ENCODE measurements at regions not wholly inside any gene's neighbourhood (a gene's known extent, or its start where the extent isn't known, plus 50 kb on each side); places are given as distances from the start of the nearest gene placed in this dataset.

DNA sequence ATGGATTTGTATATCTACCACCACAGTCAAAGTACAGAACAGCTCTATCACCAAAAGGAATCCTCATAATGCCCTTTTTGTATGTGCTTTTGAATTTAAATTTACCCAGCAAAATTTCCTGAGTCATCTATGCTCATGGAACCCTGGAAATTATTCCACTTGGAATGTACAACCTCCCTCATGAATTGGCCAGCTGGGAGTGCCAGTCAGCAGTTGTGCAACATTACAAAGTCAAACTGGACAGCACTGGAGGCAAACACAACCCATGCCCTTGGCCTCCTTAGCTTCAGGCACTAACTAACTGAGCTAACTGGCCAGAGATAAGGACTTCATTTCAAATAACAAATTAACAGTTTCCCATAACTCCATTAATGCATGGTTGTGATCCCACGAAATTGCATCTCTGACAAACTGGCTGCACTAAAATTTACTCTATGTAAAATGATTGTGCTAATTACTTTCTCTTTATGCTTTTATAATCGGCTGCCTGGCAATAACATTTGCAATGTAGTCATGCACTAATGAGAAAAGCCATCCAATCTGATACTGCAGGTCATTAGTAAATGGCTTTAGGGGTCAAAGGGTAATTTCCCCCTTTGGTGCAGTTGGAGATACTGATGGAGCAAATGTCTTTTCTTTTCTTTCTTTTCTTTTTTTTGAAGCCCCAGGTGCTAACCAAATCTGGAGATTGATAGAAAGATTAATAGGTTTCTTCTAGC lies 270.5 kb downstream of the ACTR3 start (continued):
- TF ChIP-seq, protein P1, sequence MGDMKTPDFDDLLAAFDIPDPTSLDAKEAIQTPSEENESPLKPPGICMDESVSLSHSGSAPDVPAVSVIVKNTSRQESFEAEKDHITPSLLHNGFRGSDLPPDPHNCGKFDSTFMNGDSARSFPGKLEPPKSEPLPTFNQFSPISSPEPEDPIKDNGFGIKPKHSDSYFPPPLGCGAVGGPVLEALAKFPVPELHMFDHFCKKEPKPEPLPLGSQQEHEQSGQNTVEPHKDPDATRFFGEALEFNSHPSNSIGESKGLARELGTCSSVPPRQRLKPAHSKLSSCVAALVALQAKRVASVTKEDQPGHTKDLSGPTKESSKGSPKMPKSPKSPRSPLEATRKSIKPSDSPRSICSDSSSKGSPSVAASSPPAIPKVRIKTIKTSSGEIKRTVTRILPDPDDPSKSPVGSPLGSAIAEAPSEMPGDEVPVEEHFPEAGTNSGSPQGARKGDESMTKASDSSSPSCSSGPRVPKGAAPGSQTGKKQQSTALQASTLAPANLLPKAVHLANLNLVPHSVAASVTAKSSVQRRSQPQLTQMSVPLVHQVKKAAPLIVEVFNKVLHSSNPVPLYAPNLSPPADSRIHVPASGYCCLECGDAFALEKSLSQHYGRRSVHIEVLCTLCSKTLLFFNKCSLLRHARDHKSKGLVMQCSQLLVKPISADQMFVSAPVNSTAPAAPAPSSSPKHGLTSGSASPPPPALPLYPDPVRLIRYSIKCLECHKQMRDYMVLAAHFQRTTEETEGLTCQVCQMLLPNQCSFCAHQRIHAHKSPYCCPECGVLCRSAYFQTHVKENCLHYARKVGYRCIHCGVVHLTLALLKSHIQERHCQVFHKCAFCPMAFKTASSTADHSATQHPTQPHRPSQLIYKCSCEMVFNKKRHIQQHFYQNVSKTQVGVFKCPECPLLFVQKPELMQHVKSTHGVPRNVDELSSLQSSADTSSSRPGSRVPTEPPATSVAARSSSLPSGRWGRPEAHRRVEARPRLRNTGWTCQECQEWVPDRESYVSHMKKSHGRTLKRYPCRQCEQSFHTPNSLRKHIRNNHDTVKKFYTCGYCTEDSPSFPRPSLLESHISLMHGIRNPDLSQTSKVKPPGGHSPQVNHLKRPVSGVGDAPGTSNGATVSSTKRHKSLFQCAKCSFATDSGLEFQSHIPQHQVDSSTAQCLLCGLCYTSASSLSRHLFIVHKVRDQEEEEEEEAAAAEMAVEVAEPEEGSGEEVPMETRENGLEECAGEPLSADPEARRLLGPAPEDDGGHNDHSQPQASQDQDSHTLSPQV (IDR thresholded peaks at IDR 0.05) = no peak
- TF ChIP-seq IKZF2 (IDR thresholded peaks at IDR 0.05) (no peak), PAX5 (IDR thresholded peaks at IDR 0.05; ENCODE audit: borderline replicate concordance, low read depth, low read length) (no peak), MXI1 (IDR thresholded peaks at IDR 0.05; ENCODE audit: low read depth, low read length) (no peak), STAT3 (IDR thresholded peaks at IDR 0.05; ENCODE audit: low read depth, low read length) (no peak), STAT1 (conservative IDR thresholded peaks at IDR 0.05) (no peak), CBX3 (IDR thresholded peaks at IDR 0.05; ENCODE audit: borderline replicate concordance, low read depth) (no peak), SREBF1 (IDR thresholded peaks at IDR 0.05; ENCODE audit: low read length) (no peak)

DNA sequence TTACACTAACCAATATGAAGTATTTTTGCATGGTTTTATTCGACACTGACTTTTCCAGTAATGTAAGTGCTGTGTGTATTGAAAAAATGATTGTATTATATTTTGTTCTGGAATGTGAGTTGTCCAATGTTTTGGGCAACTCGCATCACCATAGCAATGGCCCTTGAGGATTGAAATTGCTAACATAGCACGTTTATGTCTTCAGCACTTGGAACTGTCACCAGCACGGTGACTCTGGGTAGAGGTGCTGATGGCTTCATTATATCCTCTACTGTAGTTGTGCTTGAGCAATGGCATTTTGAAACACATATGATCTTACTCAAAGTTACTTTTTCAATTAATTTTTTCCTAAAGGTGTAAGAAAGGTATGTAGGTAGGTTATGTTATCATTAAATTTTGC lies 271.5 kb downstream of the ACTR3 start:
- intact Hi-C loops (cut with micrococcal nuclease; ENCODE audit: unreplicated experiment) (no loop called here), in situ Hi-C loops (cut with MboI) (no loop called here)
- H2AFZ ChIP-seq (ENCODE audit: control insufficient read depth, low read depth, low read length) = no peak overlapping the region
- no peaks in the 10 kb centered on the region for H3K9me3 ChIP-seq (replicated peaks; ENCODE audit: control insufficient read depth, insufficient read depth, low read length)
- DNase-seq (ENCODE audit: low read depth, low spot score) = no peak
- no peak for ATAC-seq
- CTCF ChIA-PET = no interaction called here
- no peaks in the 10 kb centered on the region for H3K79me2 ChIP-seq (ENCODE audit: control insufficient read depth, insufficient read depth, low read length)
- 0 out of 4 replicates have a peak, but pooled peaks cover 0 to 1% of the 10 kb centered on the region in 2 experiments for H3K27me3 ChIP-seq (replicated peaks in 1 of 2; ENCODE audit: control insufficient read depth in 2 of 2, insufficient read depth in 2 of 2, low read length in 1 of 2)
- no peaks in the 10 kb centered on the region for H4K20me1 ChIP-seq (ENCODE audit: control insufficient read depth, insufficient read depth)
- no peak overlapping the region for H3K9ac ChIP-seq (ENCODE audit: control insufficient read depth, insufficient read depth, low read length)
- POLR2A ChIA-PET = no interaction called here
- H3K4me2 ChIP-seq (ENCODE audit: control insufficient read depth, insufficient read depth) = no peak overlapping the region
- no peak for FAIRE-seq
- no peaks in the 10 kb centered on the region for H3K4me1 ChIP-seq (ENCODE audit: control insufficient read depth, insufficient read depth, low read length)
- no peaks in the 10 kb centered on the region for H3K36me3 ChIP-seq (ENCODE audit: control insufficient read depth in 2 of 2, insufficient read depth in 2 of 2, low read length in 1 of 2)
- BruUV-seq (replicated peaks) = no TSS peak
- SMC1A ChIA-PET (ENCODE audit: uncharacterized antibody, unreplicated experiment) = no interaction called here
- H3K4me3 ChIP-seq = no peak overlapping the region
- no peak overlapping the region for H3K27ac ChIP-seq (ENCODE audit: control insufficient read depth, insufficient read depth)
- RAD21 ChIA-PET (ENCODE audit: unreplicated experiment) = no interaction called here
- WGBS (ENCODE audit: insufficient coverage, insufficient replicate concordance, low lambda C conversion rate, missing lambda C conversion rate) = 21% methylated on average over 4 of the region's 4 CpGs
- TF ChIP-seq CBX5 (IDR thresholded peaks at IDR 0.05; ENCODE audit: low read depth) (no peak), SREBF1 (IDR thresholded peaks at IDR 0.05; ENCODE audit: low read length) (no peak), NFXL1 (IDR thresholded peaks at IDR 0.05; ENCODE audit: borderline replicate concordance) (no peak), CREM (IDR thresholded peaks at IDR 0.05; ENCODE audit: low read depth) (no peak), DPF2 (IDR thresholded peaks at IDR 0.05) (no peak)
- TF ChIP-seq, protein P2, sequence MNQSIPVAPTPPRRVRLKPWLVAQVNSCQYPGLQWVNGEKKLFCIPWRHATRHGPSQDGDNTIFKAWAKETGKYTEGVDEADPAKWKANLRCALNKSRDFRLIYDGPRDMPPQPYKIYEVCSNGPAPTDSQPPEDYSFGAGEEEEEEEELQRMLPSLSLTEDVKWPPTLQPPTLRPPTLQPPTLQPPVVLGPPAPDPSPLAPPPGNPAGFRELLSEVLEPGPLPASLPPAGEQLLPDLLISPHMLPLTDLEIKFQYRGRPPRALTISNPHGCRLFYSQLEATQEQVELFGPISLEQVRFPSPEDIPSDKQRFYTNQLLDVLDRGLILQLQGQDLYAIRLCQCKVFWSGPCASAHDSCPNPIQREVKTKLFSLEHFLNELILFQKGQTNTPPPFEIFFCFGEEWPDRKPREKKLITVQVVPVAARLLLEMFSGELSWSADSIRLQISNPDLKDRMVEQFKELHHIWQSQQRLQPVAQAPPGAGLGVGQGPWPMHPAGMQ (IDR thresholded peaks at IDR 0.05; ENCODE audit: borderline replicate concordance) = no peak
- TF ChIP-seq, protein P3, sequence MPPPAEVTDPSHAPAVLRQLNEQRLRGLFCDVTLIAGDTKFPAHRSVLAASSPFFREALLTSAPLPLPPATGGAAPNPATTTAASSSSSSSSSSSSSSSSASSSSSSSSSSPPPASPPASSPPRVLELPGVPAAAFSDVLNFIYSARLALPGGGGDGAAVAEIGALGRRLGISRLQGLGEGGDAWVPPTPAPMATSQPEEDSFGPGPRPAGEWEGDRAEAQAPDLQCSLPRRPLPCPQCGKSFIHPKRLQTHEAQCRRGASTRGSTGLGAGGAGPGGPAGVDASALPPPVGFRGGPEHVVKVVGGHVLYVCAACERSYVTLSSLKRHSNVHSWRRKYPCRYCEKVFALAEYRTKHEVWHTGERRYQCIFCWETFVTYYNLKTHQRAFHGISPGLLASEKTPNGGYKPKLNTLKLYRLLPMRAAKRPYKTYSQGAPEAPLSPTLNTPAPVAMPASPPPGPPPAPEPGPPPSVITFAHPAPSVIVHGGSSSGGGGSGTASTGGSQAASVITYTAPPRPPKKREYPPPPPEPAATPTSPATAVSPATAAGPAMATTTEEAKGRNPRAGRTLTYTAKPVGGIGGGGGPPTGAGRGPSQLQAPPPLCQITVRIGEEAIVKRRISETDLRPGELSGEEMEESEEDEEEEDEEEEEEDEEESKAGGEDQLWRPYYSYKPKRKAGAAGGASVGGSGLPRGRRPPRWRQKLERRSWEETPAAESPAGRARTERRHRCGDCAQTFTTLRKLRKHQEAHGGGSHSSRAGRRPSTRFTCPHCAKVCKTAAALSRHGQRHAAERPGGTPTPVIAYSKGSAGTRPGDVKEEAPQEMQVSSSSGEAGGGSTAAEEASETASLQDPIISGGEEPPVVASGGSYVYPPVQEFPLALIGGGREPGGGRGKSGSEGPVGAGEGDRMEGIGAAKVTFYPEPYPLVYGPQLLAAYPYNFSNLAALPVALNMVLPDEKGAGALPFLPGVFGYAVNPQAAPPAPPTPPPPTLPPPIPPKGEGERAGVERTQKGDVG (CRISPR knock-in tag; IDR thresholded peaks at IDR 0.05) = no peak
